Neural cell (in vitro differentiated cells): ENCODE measurements at regions not wholly inside any gene's neighbourhood (a gene's known extent, or its start where the extent isn't known, plus 50 kb on each side); places are given as distances from the start of the nearest gene placed in this dataset.

Experiments
- CTCF ChIP-seq: fragments of 450-650 bp; IDR thresholded peaks from 2 replicates; pipeline ENCODE4 v1.5.1; 2014; ENCODE audit warnings: antibody characterized with exemption, mild to moderate bottlenecking, moderate library complexity; ENCODE audit not compliant: poor library complexity, severe bottlenecking
- EP300 ChIP-seq: fragments of 450-650 bp; conservative IDR thresholded peaks from 2 replicates; pipeline ENCODE4 v1.6.1; 2014; ENCODE audit warnings: antibody characterized with exemption, mild to moderate bottlenecking, moderate library complexity; ENCODE audit not compliant: poor library complexity, severe bottlenecking
- EZH2 ChIP-seq: fragments of 200-600, 300-800 bp; shearing (Covaris generic), sonication (generic); IDR thresholded peaks from 2 replicates; pipeline ENCODE4 v1.6.1; 2014; ENCODE audit warnings: antibody characterized with exemption, low read length, borderline replicate concordance, mild to moderate bottlenecking; ENCODE audit not compliant: insufficient read depth, poor library complexity, severe bottlenecking
- POLR2AphosphoS5 ChIP-seq: IDR thresholded peaks from 2 replicates; pipeline ENCODE4 v1.6.1; 2012
- RAD21 ChIP-seq: fragments of 450-650 bp; conservative IDR thresholded peaks from 2 replicates; pipeline ENCODE4 v1.6.1; 2014; ENCODE audit warnings: antibody characterized with exemption, mild to moderate bottlenecking, moderate library complexity
- REST ChIP-seq: IDR thresholded peaks from 2 replicates; pipeline ENCODE4 v1.6.1; 2012; ENCODE audit warnings: borderline replicate concordance
- TAF1 ChIP-seq: IDR thresholded peaks from 2 replicates; pipeline ENCODE4 v1.6.1; 2012; ENCODE audit warnings: low read depth

- TF ChIP-seq CTCF (no peak), RAD21 (no peak), REST (no peak), TAF1 (no peak), EZH2 (no peak), POLR2AphosphoS5 (no peak), EP300 (no peak)
These were observed 149.3 kb upstream of the B3GAT1 start for GRCh38 chr11:134561331-134561720.
